GM19438 (cell line): ENCODE measurements at regions not wholly inside any gene's neighbourhood (a gene's known extent, or its start where the extent isn't known, plus 50 kb on each side); places are given as distances from the start of the nearest gene placed in this dataset.
A peak's percentile ranks its signal among the peaks of the same experiment; 100 is the strongest.

Source experiments
- ATAC-seq: cut with Tn5 transposase; IDR thresholded peaks from one replicate; pipeline ENCODE4 v1.9.1; 2021; ENCODE audit warnings: low read depth; ENCODE audit not compliant: unreplicated experiment

GRCh38 chr1:199700551-199700950 lies 327.0 kb upstream of the NR5A2 start:
- no peak for ATAC-seq

GRCh38 chr1:199701726-199702125 lies 325.8 kb upstream of the NR5A2 start:
- no peak for ATAC-seq

- ATAC-seq: no peak
Measured at GRCh38 chr1:199704231-199704630, 323.3 kb upstream of the NR5A2 start.

GRCh38 chr1:199705825-199706224 lies 321.7 kb upstream of the NR5A2 start:
- no peak for ATAC-seq

GRCh38 chr1:199706826-199707606 lies 320.5 kb upstream of the NR5A2 start:
- ATAC-seq: no peak

- ATAC-seq: no peak
Measured at GRCh38 chr1:199710974-199711373, 316.5 kb upstream of the NR5A2 start.

GRCh38 chr1:199716729-199717128 lies 310.8 kb upstream of the NR5A2 start:
- ATAC-seq: no peak

GRCh38 chr1:199719156-199719842 lies 308.2 kb upstream of the NR5A2 start:
- ATAC-seq: no peak

- no peak for ATAC-seq
Measured at GRCh38 chr1:199720496-199720895, 307.0 kb upstream of the NR5A2 start.

- ATAC-seq: no peak
Measured at GRCh38 chr1:199721001-199721400, 306.5 kb upstream of the NR5A2 start.

GRCh38 chr1:199723250-199723956 lies 304.1 kb upstream of the NR5A2 start:
- no peak for ATAC-seq

- ATAC-seq: no peak
Measured at GRCh38 chr1:199724049-199724448, 303.5 kb upstream of the NR5A2 start.

- peak; percentile 82 for ATAC-seq
Measured at GRCh38 chr1:199725002-199725565, 302.4 kb upstream of the NR5A2 start.

GRCh38 chr1:199727682-199728081 lies 299.8 kb upstream of the NR5A2 start:
- no peak for ATAC-seq

- ATAC-seq: no peak
Measured at GRCh38 chr1:199728345-199728744, 299.2 kb upstream of the NR5A2 start.

- no peak for ATAC-seq
Measured at GRCh38 chr1:199733125-199733524, 294.4 kb upstream of the NR5A2 start.

GRCh38 chr1:199734186-199734585 lies 293.3 kb upstream of the NR5A2 start:
- no peak for ATAC-seq

- no peak for ATAC-seq
Measured at GRCh38 chr1:199735660-199736059, 291.9 kb upstream of the NR5A2 start.

- ATAC-seq: no peak
Measured at GRCh38 chr1:199736646-199737045, 290.9 kb upstream of the NR5A2 start.

GRCh38 chr1:199741586-199741985 lies 285.9 kb upstream of the NR5A2 start:
- no peak for ATAC-seq

GRCh38 chr1:199742547-199742946 lies 285.0 kb upstream of the NR5A2 start:
- ATAC-seq: no peak
